Progenitor cell of endocrine pancreas (in vitro differentiated cells): ENCODE measurements at regions not wholly inside any gene's neighbourhood (a gene's known extent, or its start where the extent isn't known, plus 50 kb on each side); places are given as distances from the start of the nearest gene placed in this dataset.

ENCODE experiments used
- DNase-seq: peaks from one replicate; pipeline ENCODE4 v3.0.0; 2021; ENCODE audit warnings: low spot score; ENCODE audit not compliant: unreplicated experiment
- H3K27ac Mint-ChIP-seq: 2 replicates; pipeline ENCODE4 v1.8.0; 2021; ENCODE audit warnings: mild to moderate bottlenecking, moderate library complexity, mixed read lengths
- H3K27me3 Mint-ChIP-seq: 2 replicates; pipeline ENCODE4 v1.8.0; 2021; ENCODE audit warnings: mixed read lengths
- H3K36me3 Mint-ChIP-seq: 2 replicates; pipeline ENCODE4 v1.8.0; 2022; ENCODE audit warnings: mixed read lengths; ENCODE audit not compliant: insufficient read depth
- H3K4me1 Mint-ChIP-seq: 2 replicates; pipeline ENCODE4 v1.8.0; 2021; ENCODE audit warnings: low read depth, mixed read lengths
- H3K4me3 Mint-ChIP-seq: 2 replicates; pipeline ENCODE4 v1.8.0; 2021; ENCODE audit warnings: low read depth, mild to moderate bottlenecking, moderate library complexity, mixed read lengths
- H3K9me3 Mint-ChIP-seq: 2 replicates; pipeline ENCODE4 v1.8.0; 2021; ENCODE audit warnings: low read depth, mixed read lengths
- CTCF ChIP-seq: fragments of 200-600 bp; sonication (generic); IDR thresholded peaks from one replicate; pipeline ENCODE4 v1.5.0; 2021; ENCODE audit warnings: antibody characterized with exemption, mild to moderate bottlenecking; ENCODE audit not compliant: unreplicated experiment

- Mint-ChIP-seq H3K4me1 (no peaks in the 10 kb centered on the region), H3K27me3 (peaks cover 63% of the 10 kb centered on the region), H3K27ac (no peak overlapping the region)
Observed at GRCh38 chr16:54620197-54620596, 310.5 kb upstream of the IRX5 start.

GRCh38 chr16:54616610-54617009 lies 314.1 kb upstream of the IRX5 start:
- Mint-ChIP-seq H3K27ac (no peak overlapping the region), H3K36me3 (no peaks in the 10 kb centered on the region), H3K4me3 (no peak overlapping the region), H3K27me3 (peaks cover 33% of the 10 kb centered on the region), H3K9me3 (no peaks in the 10 kb centered on the region), H3K4me1 (no peaks in the 10 kb centered on the region)
- no peak for TF ChIP-seq CTCF
- DNase-seq: no peak

More at GRCh38 chr16:54620197-54620596, 310.5 kb upstream of the IRX5 start:
- H3K9me3 Mint-ChIP-seq: no peaks in the 10 kb centered on the region
- no peaks in the 10 kb centered on the region for H3K36me3 Mint-ChIP-seq
- no peak for DNase-seq
- no peak for TF ChIP-seq CTCF
- no peak overlapping the region for H3K4me3 Mint-ChIP-seq

- TF ChIP-seq CTCF: no peak
- no peak overlapping the region for H3K4me3 Mint-ChIP-seq
- no peaks in the 10 kb centered on the region for H3K27me3 Mint-ChIP-seq
- H3K9me3 Mint-ChIP-seq: peaks cover 14% of the 10 kb centered on the region
- H3K36me3 Mint-ChIP-seq: no peaks in the 10 kb centered on the region
- no peaks in the 10 kb centered on the region for H3K4me1 Mint-ChIP-seq
- no peak for DNase-seq
- H3K27ac Mint-ChIP-seq: no peak overlapping the region
Observed at GRCh38 chr16:54605536-54606066, 319.0 kb upstream of the IRX3 start.

- peaks cover 18% of the 10 kb centered on the region for H3K9me3 Mint-ChIP-seq
Observed at GRCh38 chr16:54602666-54603065, 316.1 kb upstream of the IRX3 start.

GRCh38 chr16:54597222-54597621 lies 310.6 kb upstream of the IRX3 start:
- Mint-ChIP-seq H3K27ac (no peak overlapping the region), H3K36me3 (no peaks in the 10 kb centered on the region), H3K4me3 (no peak overlapping the region), H3K4me1 (no peaks in the 10 kb centered on the region), H3K9me3 (peaks cover 9% of the 10 kb centered on the region), H3K27me3 (peaks cover 61% of the 10 kb centered on the region)
- DNase-seq: no peak
- no peak for TF ChIP-seq CTCF

More at GRCh38 chr16:54602666-54603065, 316.1 kb upstream of the IRX3 start:
- DNase-seq: no peak
- H3K4me3 Mint-ChIP-seq: no peak overlapping the region
- H3K27ac Mint-ChIP-seq: no peak overlapping the region
- no peak for TF ChIP-seq CTCF
- H3K27me3 Mint-ChIP-seq: peaks cover 11% of the 10 kb centered on the region
- no peaks in the 10 kb centered on the region for H3K36me3 Mint-ChIP-seq
- H3K4me1 Mint-ChIP-seq: no peaks in the 10 kb centered on the region
